Liver (tissue), 8 donors: ENCODE measurements at regions not wholly inside any gene's neighbourhood (a gene's known extent, or its start where the extent isn't known, plus 50 kb on each side); places are given as distances from the start of the nearest gene placed in this dataset.

Source experiments
- DNase-seq: peaks from one replicate; pipeline ENCODE4 v3.0.0-alpha.2; 2017; ENCODE audit warnings: low spot score
- H3K27ac ChIP-seq, 2 donors: one replicate each; pipeline ENCODE4 v1.7.0; 2013; ENCODE audit warnings: inconsistent platforms in 2 of 2, low read length in 2 of 2, control low read depth in 1 of 2, low read depth in 1 of 2, mild to moderate bottlenecking in 1 of 2
- H3K27me3 ChIP-seq, 4 donors: one replicate each; pipeline versions ENCODE4 v1.6.1 to v1.7.0; 2013; ENCODE audit warnings: low read length in 3 of 4, inconsistent platforms in 1 of 4, mild to moderate bottlenecking in 1 of 4, moderate library complexity in 1 of 4; ENCODE audit not compliant: control insufficient read depth in 4 of 4, insufficient read depth in 4 of 4
- H3K36me3 ChIP-seq, 4 donors: one replicate each; pipeline versions ENCODE4 v1.6.1 to v1.7.0; 2013; ENCODE audit warnings: low read length in 3 of 4, mild to moderate bottlenecking in 3 of 4, low read depth in 1 of 4, moderate library complexity in 1 of 4; ENCODE audit not compliant: control insufficient read depth in 4 of 4, insufficient read depth in 3 of 4
- H3K4me1 ChIP-seq, 4 donors: one replicate each; pipeline versions ENCODE4 v1.6.1 to v1.7.0; 2013; ENCODE audit warnings: low read length in 3 of 4, mild to moderate bottlenecking in 3 of 4, moderate library complexity in 1 of 4; ENCODE audit not compliant: control insufficient read depth in 4 of 4, insufficient read depth in 4 of 4
- H3K4me3 ChIP-seq, 3 donors: one replicate each; pipeline versions ENCODE4 v1.6.1 to v1.7.0; 2013; ENCODE audit warnings: low read length in 3 of 3, control low read depth in 1 of 3, low read depth in 1 of 3, mild to moderate bottlenecking in 1 of 3
- H3K9ac ChIP-seq, 2 donors: one replicate each; pipeline ENCODE4 v1.7.0; 2013; ENCODE audit warnings: low read length in 2 of 2, mild to moderate bottlenecking in 2 of 2, moderate library complexity in 2 of 2, control low read depth in 1 of 2, low read depth in 1 of 2
- H3K9me3 ChIP-seq, 4 donors: one replicate each; pipeline versions ENCODE4 v1.6.1 to v1.7.0; 2013; ENCODE audit warnings: low read length in 3 of 4; ENCODE audit not compliant: control insufficient read depth in 4 of 4
- ATF3 ChIP-seq: IDR thresholded peaks from 2 replicates; pipeline ENCODE4 v1.6.1; 2016; ENCODE audit warnings: antibody characterized with exemption
- CTCF ChIP-seq: fragments of 150-350 bp; IDR thresholded peaks from 2 replicates; pipeline ENCODE4 v1.5.1; 2017; ENCODE audit warnings: improper control_type of control experiment, low read depth, low read length; ENCODE audit not compliant: missing input control
- EGR1 ChIP-seq, 2 donors: IDR thresholded peaks; 2 replicates each; pipeline ENCODE4 v1.6.1; 2016 to 2018; ENCODE audit warnings: antibody characterized with exemption in 2 of 2, low read depth in 2 of 2
- FOXA1 ChIP-seq: IDR thresholded peaks from 2 replicates; pipeline ENCODE4 v1.6.1; 2016; ENCODE audit warnings: antibody characterized with exemption
- FOXA2 ChIP-seq: IDR thresholded peaks from 2 replicates; pipeline ENCODE4 v1.6.1; 2016; ENCODE audit warnings: antibody characterized with exemption
- GABPA ChIP-seq, 2 donors: IDR thresholded peaks in 1 of 2; conservative IDR thresholded peaks in 1 of 2; 2 replicates each; pipeline ENCODE4 v1.6.1; 2016; ENCODE audit warnings: antibody characterized with exemption in 2 of 2, mild to moderate bottlenecking in 1 of 2, moderate library complexity in 1 of 2
- HNF4A ChIP-seq, 2 donors: conservative IDR thresholded peaks; 2 replicates each; pipeline ENCODE4 v1.6.1; 2016; ENCODE audit warnings: antibody characterized with exemption in 2 of 2, mild to moderate bottlenecking in 2 of 2
- HNF4G ChIP-seq: IDR thresholded peaks from 2 replicates; pipeline ENCODE4 v1.6.1; 2016; ENCODE audit warnings: antibody characterized with exemption
- JUND ChIP-seq, 2 donors: IDR thresholded peaks; 2 replicates each; pipeline ENCODE4 v1.6.1; 2016; ENCODE audit warnings: antibody characterized with exemption in 2 of 2
- MAX ChIP-seq: IDR thresholded peaks from 2 replicates; pipeline ENCODE4 v1.6.1; 2016; ENCODE audit warnings: antibody characterized with exemption
- NR2F2 ChIP-seq: IDR thresholded peaks from 2 replicates; pipeline ENCODE4 v1.6.1; 2016; ENCODE audit warnings: antibody characterized with exemption
- RAD21 ChIP-seq, 2 donors: IDR thresholded peaks; 2 replicates each; pipeline ENCODE4 v1.6.1; 2016; ENCODE audit warnings: antibody characterized with exemption in 2 of 2, mild to moderate bottlenecking in 2 of 2
- REST ChIP-seq: IDR thresholded peaks from 2 replicates; pipeline ENCODE4 v1.6.1; 2016; ENCODE audit warnings: antibody characterized with exemption, mild to moderate bottlenecking
- RXRA ChIP-seq, 2 donors: IDR thresholded peaks; 2 replicates each; pipeline ENCODE4 v1.6.1; 2017 to 2018; ENCODE audit warnings: antibody characterized with exemption in 2 of 2, mild to moderate bottlenecking in 1 of 2
- TAF1 ChIP-seq: conservative IDR thresholded peaks from 2 replicates; pipeline ENCODE4 v1.6.1; 2016; ENCODE audit warnings: antibody characterized with exemption, mild to moderate bottlenecking
- YY1 ChIP-seq: IDR thresholded peaks from 2 replicates; pipeline ENCODE4 v1.6.1; 2016; ENCODE audit warnings: antibody characterized with exemption, mild to moderate bottlenecking
- WGBS: extraction: QIAGEN DNeasy Blood & Tissue Kit; methylation state at CpG from one replicate; pipeline ENCODE4 v1.1.7; 2013; 5-methylcytosine and 5-hydroxymethylcytosine counted together
- TF ChIP-seq, protein P1 (sequence below): IDR thresholded peaks from 2 replicates; pipeline ENCODE4 v1.6.1; 2016; ENCODE audit warnings: antibody characterized with exemption
- donor health status: healthy.
- donor health status: healthy.
- donor health status: healthy.
- donor health status: healthy.
- donor health status: healthy.

DNA sequence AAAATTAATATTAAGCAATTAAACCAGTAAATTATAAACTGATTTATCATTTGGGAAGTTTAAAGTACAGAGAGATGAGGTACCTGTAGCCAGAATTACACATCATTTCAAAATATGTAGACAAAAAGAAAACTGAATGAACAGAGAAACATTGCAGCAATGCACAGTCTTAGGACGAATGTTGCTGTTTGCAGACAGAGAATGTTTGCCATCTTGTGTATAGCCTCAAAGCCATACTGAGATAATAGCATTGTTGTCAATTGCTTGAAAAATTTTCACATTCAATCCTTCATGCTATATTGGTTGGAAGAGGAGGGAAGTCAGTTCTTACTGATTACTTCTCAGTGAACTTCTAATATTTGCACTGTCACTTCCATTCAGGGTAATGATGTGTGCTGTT, 326.2 kb downstream of the PRR16 start:
- WGBS: 49% methylated on average over 1 of the region's 1 CpG
- TF ChIP-seq RAD21 (IDR thresholded peaks at IDR 0.05): no peak
- no peak for TF ChIP-seq GABPA (IDR thresholded peaks at IDR 0.05 in 1 of 2, conservative IDR thresholded peaks at IDR 0.05 in 1 of 2)
- no peak for TF ChIP-seq EGR1 (IDR thresholded peaks at IDR 0.05; ENCODE audit: low read depth in 2 of 2)
- TF ChIP-seq HNF4A (conservative IDR thresholded peaks at IDR 0.05): no peak
- TF ChIP-seq JUND (IDR thresholded peaks at IDR 0.05): no peak
- no peak for TF ChIP-seq CTCF
- TF ChIP-seq MAX: no peak
- TF ChIP-seq HNF4G: no peak
- TF ChIP-seq YY1: no peak
- TF ChIP-seq ATF3: no peak
- TF ChIP-seq NR2F2: no peak
- no peak for TF ChIP-seq REST
- no peak for TF ChIP-seq FOXA1
- TF ChIP-seq, protein P1, sequence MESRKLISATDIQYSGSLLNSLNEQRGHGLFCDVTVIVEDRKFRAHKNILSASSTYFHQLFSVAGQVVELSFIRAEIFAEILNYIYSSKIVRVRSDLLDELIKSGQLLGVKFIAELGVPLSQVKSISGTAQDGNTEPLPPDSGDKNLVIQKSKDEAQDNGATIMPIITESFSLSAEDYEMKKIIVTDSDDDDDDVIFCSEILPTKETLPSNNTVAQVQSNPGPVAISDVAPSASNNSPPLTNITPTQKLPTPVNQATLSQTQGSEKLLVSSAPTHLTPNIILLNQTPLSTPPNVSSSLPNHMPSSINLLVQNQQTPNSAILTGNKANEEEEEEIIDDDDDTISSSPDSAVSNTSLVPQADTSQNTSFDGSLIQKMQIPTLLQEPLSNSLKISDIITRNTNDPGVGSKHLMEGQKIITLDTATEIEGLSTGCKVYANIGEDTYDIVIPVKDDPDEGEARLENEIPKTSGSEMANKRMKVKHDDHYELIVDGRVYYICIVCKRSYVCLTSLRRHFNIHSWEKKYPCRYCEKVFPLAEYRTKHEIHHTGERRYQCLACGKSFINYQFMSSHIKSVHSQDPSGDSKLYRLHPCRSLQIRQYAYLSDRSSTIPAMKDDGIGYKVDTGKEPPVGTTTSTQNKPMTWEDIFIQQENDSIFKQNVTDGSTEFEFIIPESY: no peak
- TF ChIP-seq TAF1: no peak
- TF ChIP-seq FOXA2: no peak
- no peak for TF ChIP-seq RXRA (IDR thresholded peaks at IDR 0.05)
- Histone ChIP-seq H3K4me1 (no peaks in the 10 kb centered on the region), H3K9me3 (no peaks in the 10 kb centered on the region), H3K4me3 (no peak overlapping the region), H3K27me3 (no peaks in the 10 kb centered on the region), H3K27ac (no peak overlapping the region), H3K36me3 (no peaks in the 10 kb centered on the region), H3K9ac (no peak overlapping the region)
- no peak for DNase-seq

- WGBS: 78% methylated on average over 2 of the region's 2 CpGs
- Histone ChIP-seq H3K9me3 (no peaks in the 10 kb centered on the region), H3K4me1 (no peaks in the 10 kb centered on the region), H3K27ac (no peak overlapping the region), H3K4me3 (no peak overlapping the region), H3K36me3 (no peaks in the 10 kb centered on the region), H3K9ac (no peak overlapping the region), H3K27me3 (no peaks in the 10 kb centered on the region)
- no peak for DNase-seq
- TF ChIP-seq RAD21 (IDR thresholded peaks at IDR 0.05): no peak
Measured at GRCh38 chr5:120792477-120792876, 328.4 kb downstream of the PRR16 start.
